ENCODE measurements at regions not wholly inside any gene's neighbourhood (a gene's known extent, or its start where the extent isn't known, plus 50 kb on each side); places are given as distances from the start of the nearest gene placed in this dataset.
"Not testable (repeated sequence)": the region's sequence is repeated elsewhere in the genome, so short reads cannot be mapped to it uniquely, and the experiment has no call there.

- DNase-seq = no peak
Measured at GRCh38 chr3:39558775-39559306, 91.4 kb downstream of the MOBP start.

- no peak for DNase-seq
Measured at GRCh38 chr3:39559543-39559942, 92.1 kb downstream of the MOBP start.

- DNase-seq = no peak
Measured at GRCh38 chr3:39568508-39568907, 101.0 kb downstream of the MOBP start.

GRCh38 chr3:39569095-39569494 is 101.6 kb downstream of the MOBP start:
- DNase-seq = peak; percentile 15

- DNase-seq = no peak
Measured at GRCh38 chr3:39573392-39573791, 105.9 kb downstream of the MOBP start.

GRCh38 chr3:39577541-39577940 is 110.1 kb downstream of the MOBP start:
- DNase-seq = no peak

GRCh38 chr3:39586215-39586614 is 118.7 kb downstream of the MOBP start:
- DNase-seq = not testable (repeated sequence)

- DNase-seq = no peak
Measured at GRCh38 chr3:39587113-39587512, 119.6 kb downstream of the MOBP start.

- no peak for DNase-seq
Measured at GRCh38 chr3:39590806-39591205, 123.3 kb downstream of the MOBP start.

- peak; percentile 88 for DNase-seq
Measured at GRCh38 chr3:39592311-39593050, 125.0 kb downstream of the MOBP start.

GRCh38 chr3:39593341-39593740 is 125.9 kb downstream of the MOBP start:
- DNase-seq = no peak

GRCh38 chr3:39601241-39601640 is 133.8 kb downstream of the MOBP start:
- DNase-seq = no peak

GRCh38 chr3:39605837-39606236 is 138.4 kb downstream of the MOBP start:
- DNase-seq = no peak

GRCh38 chr3:39626198-39626597 is 158.7 kb downstream of the MOBP start:
- no peak for DNase-seq

GRCh38 chr3:39631136-39631535 is 163.7 kb downstream of the MOBP start:
- DNase-seq = no peak

GRCh38 chr3:39637807-39638206 is 170.3 kb downstream of the MOBP start:
- peak; percentile 84 for DNase-seq

- peak; percentile 77 for DNase-seq
Measured at GRCh38 chr3:39638301-39638700, 170.8 kb downstream of the MOBP start.

GRCh38 chr3:39639344-39640236 is 169.8 kb upstream of the MYRIP start:
- peak; percentile 98 for DNase-seq

- DNase-seq = no peak
Measured at GRCh38 chr3:39641274-39641673, 168.1 kb upstream of the MYRIP start.

- DNase-seq = peak; percentile 30
Measured at GRCh38 chr3:39644176-39644575, 165.2 kb upstream of the MYRIP start.

GRCh38 chr3:39651256-39651655 is 158.2 kb upstream of the MYRIP start:
- not testable (repeated sequence) for DNase-seq

GRCh38 chr3:39651993-39652739 is 157.2 kb upstream of the MYRIP start:
- DNase-seq = no peak

GRCh38 chr3:39655718-39656117 is 153.7 kb upstream of the MYRIP start:
- DNase-seq = not testable (repeated sequence)

All from hematopoietic multipotent progenitor cell treated with erythropoietin and hydrocortisone succinate and interleukin-3 and kit ligand, for 4 days (in vitro differentiated cells).